ENCODE measurements at regions not wholly inside any gene's neighbourhood (a gene's known extent, or its start where the extent isn't known, plus 50 kb on each side); places are given as distances from the start of the nearest gene placed in this dataset.

- DNase-seq (ENCODE audit: low read depth): no peak
- TF ChIP-seq MAX (IDR thresholded peaks at IDR 0.05; ENCODE audit: low read depth, low read length) (no peak), CTCF (IDR thresholded peaks at IDR 0.05; ENCODE audit: low read depth, low read length) (no peak)
- no peak overlapping the region for H3K4me3 ChIP-seq (ENCODE audit: low read depth, low read length)
These were observed 56.0 kb downstream of the CEBPB start for GRCh38 chr20:50246367-50247195.

- no peak overlapping the region for H3K4me3 ChIP-seq (ENCODE audit: low read depth, low read length)
- DNase-seq (ENCODE audit: low read depth): no peak
- TF ChIP-seq MYC (IDR thresholded peaks at IDR 0.05; ENCODE audit: low read depth, low read length) (no peak), CTCF (IDR thresholded peaks at IDR 0.05; ENCODE audit: low read depth, low read length) (no peak), POLR2A (IDR thresholded peaks at IDR 0.05; ENCODE audit: extremely low read depth, insufficient read length) (no peak), MAX (IDR thresholded peaks at IDR 0.05; ENCODE audit: low read depth, low read length) (no peak)
These were observed 56.8 kb downstream of the CEBPB start for GRCh38 chr20:50247196-50248094.

GRCh38 chr20:50248104-50248641 lies 57.5 kb downstream of the CEBPB start:
- TF ChIP-seq POLR2A (IDR thresholded peaks at IDR 0.05; ENCODE audit: extremely low read depth, insufficient read length): no peak
- H3K4me3 ChIP-seq (ENCODE audit: low read depth, low read length): no peak overlapping the region
- DNase-seq (ENCODE audit: low read depth): peak; percentile 77

- no peak for TF ChIP-seq POLR2A (IDR thresholded peaks at IDR 0.05; ENCODE audit: extremely low read depth, insufficient read length)
- TF ChIP-seq MYC (IDR thresholded peaks at IDR 0.05; ENCODE audit: low read depth, low read length): no peak
- TF ChIP-seq MAX (IDR thresholded peaks at IDR 0.05; ENCODE audit: low read depth, low read length): no peak
- no peak for TF ChIP-seq CTCF (IDR thresholded peaks at IDR 0.05; ENCODE audit: low read depth, low read length)
- DNase-seq (ENCODE audit: low read depth): no peak
- no peak overlapping the region for H3K4me3 ChIP-seq (ENCODE audit: low read depth, low read length)
These were observed 59.1 kb downstream of the CEBPB start for GRCh38 chr20:50249447-50250388.

GRCh38 chr20:50250679-50251382 lies 60.2 kb downstream of the CEBPB start:
- no peak overlapping the region for H3K4me3 ChIP-seq (ENCODE audit: low read depth, low read length)
- no peak for TF ChIP-seq MYC (IDR thresholded peaks at IDR 0.05; ENCODE audit: low read depth, low read length)
- TF ChIP-seq CTCF (IDR thresholded peaks at IDR 0.05; ENCODE audit: low read depth, low read length): no peak
- no peak for TF ChIP-seq MAX (IDR thresholded peaks at IDR 0.05; ENCODE audit: low read depth, low read length)
- TF ChIP-seq POLR2A (IDR thresholded peaks at IDR 0.05; ENCODE audit: extremely low read depth, insufficient read length): no peak
- no peak for DNase-seq (ENCODE audit: low read depth)

All from NB4 (cell line).